GM21515 (cell line): ENCODE measurements at regions not wholly inside any gene's neighbourhood (a gene's known extent, or its start where the extent isn't known, plus 50 kb on each side); places are given as distances from the start of the nearest gene placed in this dataset.

ENCODE experiments used
- ATAC-seq: cut with Tn5 transposase; IDR thresholded peaks from one replicate; pipeline ENCODE4 v1.9.1; 2021; ENCODE audit not compliant: unreplicated experiment

DNA sequence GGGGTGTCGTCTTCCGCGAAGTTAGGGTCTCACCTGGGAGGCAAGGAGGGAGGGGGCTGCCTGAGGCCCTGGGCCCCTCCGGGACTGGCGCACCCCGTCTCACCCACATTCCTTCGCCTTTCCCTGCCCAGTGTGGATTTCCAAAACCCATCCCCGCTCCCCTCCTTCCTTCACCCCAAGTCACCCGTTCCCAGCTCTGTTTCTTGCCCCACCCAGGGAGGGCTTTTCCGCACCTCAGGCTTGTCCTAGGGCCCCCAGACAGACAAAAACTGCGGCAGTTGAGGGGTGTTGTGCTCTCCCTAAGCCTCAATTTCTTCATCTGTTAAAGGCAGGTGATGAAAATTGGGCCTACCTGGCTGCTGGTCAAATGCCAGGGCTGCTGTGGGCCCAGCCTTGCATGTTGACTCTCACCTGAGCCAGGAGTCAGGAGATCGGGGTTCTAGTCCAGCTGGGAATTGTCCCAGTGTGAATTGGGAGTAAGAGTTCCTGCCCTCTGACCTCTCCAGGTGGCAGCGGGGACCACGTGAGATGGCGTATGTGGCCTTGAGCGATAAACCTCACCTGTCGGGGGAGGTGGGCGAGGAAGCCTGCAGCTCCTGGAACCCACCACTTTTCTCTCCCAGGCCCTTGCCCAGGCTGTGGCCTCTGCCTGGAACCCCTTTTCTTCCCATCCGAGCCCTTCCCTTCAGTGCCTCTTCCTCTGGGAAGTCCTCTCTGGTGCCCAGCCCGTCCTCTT lies 143.4 kb upstream of the IER5L start:
- no peak for ATAC-seq

DNA sequence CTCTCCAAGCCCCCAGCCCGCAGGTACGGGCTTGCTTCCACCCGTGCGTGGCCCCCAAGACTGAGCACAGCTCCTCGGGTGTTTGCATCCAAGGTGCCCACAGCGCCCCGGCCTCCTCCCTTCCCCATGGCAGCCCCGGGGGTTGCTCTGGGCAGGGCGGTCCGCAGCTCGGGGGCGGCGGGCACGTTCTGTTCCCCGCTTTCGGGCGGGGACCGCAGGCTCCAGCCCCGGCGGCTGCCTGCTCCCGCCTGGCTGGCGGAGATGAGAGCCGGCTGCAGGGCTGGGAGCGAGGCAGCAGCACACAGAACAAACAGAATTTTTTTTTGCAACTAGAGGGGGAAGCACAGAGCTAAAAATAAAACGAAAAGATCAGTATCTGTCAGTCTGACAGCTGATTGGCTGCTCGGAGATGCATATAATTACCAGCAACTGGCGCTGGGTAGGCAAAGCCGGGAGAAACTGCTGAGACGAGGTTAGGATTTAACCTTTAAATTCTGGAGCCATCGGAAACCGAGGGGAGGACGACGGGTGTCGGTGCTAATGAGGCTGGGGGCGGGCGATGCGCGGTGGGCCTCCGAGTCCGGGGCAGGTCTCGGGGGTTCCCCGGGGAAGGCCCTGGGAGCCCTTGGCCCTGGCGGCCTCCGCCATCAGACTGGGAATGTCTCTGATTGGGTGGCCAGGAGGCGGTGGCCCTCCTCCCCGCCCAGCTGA lies 142.7 kb upstream of the IER5L start:
- no peak for ATAC-seq

DNA sequence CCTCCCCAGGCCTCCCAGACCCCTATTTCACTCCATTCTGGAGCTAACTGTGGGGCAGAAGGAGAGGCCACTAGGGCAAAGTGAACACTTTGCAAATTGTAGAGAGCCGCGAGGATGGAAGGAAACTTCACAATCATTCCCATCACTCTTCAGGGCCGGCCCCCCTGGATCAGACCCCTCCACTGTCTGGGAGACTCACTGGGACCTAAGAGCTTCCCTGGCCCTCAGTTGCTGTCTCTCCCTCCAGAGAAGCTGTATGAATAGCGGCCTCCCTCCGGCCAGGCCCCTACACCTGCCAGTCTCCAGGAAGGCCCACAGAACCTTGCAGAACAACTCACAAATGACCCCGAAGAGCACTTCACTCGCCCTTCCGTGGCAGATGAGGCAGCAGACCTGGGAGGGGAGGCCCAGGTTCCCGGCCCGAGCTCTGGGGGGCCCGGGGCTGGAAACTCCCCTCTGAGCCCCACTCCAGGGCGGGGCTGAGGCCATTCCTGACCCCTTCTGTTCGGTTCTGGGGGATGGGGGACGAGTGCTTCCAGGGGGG lies 141.9 kb upstream of the IER5L start:
- ATAC-seq, result no peak

DNA sequence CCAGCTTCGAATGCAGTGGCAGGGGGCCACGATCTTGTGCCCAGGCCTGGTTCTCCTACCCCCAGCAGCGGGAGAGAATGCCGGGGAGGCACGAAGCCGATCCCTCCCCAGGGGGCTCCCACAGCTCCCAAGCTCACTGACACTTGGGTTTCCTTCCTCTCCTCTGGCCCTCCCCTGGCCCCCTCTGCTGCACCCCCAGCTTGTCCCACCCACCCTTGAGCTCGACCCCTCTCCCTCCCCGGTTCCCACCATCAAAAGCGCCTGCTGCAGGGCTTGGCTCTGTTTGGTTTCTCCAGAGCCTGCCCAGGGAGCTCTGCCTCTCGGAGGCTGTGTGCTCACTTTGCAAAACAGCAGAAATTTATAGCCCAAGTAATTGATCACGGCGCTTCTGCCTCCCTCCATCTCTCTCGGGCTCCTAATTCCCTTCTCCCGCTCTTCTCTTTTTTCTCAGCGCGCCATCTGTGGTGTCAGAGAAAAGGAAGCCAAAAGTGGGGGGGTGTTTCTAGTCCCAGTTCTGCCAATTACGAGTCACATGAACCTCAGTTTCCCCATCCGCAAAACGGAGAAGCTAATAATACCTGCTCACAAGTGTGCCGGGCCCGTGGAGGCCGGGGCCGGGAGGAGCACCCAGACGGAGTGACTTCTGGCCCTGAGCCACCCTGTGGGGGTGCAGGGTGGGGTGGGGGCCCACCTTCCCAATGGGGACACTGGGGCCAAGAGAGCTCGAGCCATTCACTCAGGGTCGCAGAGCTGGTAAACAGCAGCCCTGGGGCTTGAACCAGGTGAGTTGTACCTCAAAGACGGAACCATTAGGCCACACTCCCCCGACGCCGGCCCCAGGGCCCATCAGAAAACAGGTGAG lies 141.2 kb upstream of the IER5L start:
- ATAC-seq, result no peak

DNA sequence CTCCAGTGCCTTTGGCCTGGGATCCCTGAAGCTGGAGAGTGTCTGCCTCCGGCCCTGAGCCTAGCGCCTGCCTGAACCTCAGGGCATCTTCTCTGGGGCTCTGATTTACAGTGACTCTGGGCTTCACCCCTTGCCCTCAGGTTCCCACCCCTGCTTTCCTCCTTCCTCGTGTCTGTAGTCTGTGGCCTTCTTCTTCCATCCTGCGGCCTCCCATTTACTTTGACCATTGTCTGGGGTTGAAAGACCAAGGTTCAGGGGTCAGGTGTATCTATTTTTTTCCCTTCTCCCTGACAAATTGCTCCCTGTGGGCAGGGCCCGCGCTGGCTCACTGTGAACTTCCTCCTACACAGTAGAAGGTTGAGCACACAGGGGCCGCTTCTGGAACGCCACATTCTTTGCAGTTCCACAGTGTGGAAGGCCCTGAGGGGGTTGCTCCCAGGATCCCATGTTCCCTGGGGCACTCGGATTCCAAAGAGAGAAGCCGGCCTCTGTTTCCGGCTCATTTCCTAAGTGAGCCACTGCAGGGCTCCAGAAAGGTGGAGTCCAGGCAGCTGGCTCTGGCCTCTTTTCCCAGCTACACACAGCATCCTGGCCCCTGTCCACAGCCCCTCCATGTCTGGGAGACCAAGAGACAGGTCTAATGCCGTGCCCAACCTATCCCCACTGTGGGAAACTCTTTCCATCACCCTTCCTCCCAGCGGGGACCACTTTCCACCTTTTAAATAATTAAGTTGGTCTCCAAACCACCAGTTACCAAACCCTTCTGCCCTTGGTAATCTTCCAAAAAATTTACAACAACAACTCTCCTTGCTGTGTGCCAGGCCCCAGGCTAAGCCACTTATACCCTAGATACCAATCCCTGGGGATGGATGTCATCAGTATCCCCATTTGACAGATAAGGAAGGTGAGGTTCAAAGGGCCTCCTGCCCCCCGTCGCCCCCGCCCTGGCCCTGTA lies 140.3 kb upstream of the IER5L start:
- no peak for ATAC-seq

DNA sequence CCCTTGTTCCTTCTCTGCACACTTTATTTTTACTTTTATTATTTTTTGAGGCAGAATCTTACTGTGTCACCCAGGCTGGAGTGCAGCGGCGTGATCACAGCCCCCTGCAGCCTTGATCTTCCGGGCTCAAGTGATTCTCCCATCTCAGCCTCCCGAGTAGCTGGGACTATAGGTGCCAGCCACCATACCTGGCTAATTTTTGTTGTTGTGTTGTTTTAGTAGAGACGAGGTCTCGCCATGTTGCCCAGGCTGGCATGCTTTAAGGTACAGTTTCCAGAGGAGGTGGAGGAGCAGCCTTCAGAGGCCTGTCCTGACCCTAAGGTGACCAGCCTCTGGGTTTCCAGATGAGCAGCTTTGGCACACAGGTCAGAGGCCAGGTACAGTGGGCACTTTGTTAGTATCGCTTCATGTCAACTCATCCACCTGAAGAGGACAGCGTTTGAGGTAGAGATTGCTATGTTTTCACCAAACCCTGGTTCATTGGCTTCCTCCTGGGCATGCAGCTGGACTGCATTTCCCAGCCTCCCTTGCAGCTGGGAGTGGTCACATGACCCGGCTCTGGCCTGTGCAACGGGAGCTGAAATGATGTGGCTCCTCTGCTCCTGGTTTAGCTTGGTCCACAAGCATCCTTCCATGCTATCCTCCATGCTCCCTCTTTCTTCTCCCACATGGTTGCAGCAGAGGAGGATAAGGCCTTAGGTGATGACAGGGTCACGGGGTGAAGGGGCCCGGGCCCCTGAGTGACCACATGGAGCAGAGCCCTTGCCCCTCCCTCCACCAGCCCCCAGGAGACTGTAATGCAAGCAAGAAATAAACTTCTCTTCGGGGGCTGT lies 139.3 kb upstream of the IER5L start:
- ATAC-seq, result no peak

DNA sequence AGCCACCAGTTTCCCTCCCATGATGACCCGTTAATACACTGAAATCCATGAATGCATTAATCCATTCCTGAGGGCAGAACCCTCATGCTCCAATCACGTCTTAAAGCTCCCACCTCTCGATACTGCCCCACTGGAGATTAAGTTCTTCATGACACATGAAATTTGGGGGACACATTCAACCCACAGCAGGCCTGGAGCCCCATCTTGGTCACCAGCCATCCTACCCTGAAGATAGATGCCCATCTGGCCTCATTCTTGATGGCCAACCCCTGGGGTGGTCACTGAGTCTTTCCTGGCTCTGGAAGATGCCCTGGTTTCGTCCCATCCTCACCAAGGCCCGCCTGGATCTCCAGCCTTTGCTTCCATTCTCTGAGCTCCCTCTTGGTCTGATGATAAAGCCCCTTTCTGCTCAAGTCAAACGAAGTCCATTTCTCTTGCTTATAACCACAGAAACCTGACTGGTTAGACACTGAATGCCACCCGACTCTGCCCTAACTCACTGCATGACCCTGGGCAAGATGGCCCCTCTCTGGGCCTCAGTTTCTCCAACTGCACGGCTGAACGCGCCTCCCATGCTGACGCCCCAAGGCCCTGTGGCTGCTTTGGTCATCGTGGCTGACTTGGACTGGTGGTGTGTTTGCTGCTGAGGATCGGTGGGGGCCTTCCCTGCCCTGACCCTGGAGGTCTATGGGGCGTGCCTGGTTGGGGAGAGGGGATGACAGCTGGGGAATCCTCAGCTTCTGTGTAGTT lies 138.4 kb upstream of the IER5L start:
- ATAC-seq, result no peak

DNA sequence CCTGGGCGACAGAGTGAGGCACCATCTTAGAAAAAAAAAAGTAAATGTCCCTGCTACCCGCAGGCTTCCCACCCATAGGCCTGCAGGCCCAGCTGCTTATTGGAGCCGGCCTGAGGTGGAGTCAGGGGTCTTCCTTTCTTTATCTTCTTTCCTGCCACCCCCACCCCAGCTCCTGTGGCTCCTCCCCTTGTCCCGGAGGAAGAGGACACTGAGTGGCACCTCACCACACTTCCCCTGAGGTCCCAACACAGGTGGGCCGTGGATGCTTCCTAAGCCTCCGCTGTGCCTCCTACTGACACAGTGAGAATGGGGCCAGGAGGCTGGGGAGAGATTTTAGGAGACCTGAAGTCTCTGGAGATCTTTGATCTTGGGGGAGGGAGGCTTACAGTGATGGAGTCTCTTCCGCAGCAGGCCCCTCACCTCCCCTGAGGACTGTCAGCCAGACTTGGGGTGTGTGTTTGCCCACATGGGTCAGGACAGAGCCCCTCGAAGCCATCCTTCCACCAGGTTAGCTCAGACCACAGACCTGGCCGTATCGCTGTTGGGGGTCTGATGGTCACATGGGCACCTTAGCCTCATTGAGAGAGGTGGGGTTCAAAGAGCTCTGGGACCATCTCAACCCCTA lies 135.4 kb upstream of the IER5L start:
- ATAC-seq, result no peak

DNA sequence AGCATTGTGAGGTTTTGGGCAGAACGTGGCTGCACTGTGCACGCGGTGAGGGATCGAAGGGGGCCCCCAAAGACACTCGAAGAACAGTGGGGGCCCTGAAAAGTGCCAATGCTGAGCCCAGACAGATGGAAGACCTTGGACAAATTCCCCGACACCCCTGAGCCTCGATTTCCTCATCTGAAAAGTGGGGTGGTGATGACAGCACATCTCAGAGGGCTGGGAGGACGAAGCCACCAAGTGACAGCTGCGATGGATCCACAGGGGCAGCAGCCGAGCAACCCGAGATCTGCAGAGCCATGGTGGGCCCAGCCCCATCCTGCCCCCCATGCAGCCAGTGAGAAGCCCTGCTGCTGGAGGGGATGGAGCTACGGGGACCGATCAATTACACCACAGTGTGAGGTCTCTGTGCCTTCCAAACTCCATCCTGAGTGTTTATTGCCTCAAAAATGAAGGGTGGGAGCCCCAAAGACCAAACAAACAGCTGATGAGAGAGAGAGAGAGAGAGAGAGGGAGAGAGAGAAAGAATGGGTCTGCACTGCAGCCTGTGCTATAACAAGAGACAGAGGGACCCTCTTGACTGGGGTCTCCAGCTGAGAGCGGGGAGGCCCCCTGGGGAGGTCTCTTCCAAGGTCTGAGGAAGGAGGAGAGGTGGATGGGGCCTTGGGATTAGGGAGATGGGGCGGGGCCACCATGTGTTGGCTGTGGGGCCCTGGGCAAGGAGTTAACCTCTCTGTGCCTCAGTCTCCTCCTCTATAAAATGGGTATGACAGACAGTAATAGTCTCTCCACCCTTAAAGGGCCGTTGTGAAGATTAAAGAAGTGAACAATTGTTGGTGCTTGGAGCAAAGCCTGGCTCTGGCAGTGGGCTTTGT lies 134.4 kb upstream of the IER5L start:
- ATAC-seq, result no peak

DNA sequence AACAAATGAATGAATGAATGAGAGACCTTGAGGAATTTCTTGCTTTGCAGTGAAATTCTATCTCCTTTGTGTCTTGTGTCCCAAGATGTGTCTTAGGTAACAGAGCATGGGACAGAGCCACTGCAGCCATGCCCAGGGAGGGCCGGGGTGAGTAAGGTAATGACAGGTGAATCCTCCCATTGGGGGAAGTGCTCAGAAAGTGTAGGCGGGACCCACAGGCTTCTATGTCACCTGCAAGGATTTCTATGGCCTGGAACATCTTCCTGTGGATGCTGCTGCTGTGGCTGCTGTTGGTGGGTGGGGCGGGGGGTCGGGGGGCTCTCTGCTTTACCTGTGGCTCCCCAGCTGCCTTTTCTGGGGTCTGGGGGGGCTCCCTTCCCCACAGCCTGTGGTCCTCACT lies 133.6 kb upstream of the IER5L start:
- no peak for ATAC-seq

DNA sequence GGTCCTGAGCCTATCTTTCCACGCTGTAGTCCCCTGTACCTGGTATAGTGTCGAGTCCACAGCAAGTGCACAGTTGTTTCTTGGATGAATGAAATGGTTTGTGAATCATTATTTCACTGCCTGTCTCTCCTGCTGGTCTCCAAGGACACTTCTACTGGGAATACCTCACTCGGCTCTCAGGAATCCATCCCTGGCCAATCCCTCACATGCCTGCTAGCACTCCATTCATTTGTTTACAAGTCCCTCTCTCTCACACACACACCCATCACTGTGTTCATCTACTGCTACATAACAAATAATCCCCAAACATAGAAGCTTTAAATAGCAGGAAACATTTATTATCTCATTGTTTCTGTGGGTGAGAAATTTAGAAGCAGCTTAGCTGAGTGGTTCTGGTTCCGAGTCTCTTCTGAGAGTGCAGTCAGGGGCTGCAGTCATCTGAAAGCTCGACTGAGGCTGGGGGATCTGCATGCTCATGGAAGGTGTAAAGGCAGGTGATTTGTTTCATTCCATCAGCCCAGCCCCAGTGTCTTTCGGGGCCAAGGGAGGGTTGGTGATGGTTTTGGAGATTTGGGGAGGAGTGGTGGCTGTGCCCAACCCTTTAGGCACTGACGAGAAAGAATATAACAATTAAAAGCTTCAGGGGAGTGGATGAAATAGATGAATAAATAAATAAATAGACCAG lies 132.7 kb upstream of the IER5L start:
- no peak for ATAC-seq

DNA sequence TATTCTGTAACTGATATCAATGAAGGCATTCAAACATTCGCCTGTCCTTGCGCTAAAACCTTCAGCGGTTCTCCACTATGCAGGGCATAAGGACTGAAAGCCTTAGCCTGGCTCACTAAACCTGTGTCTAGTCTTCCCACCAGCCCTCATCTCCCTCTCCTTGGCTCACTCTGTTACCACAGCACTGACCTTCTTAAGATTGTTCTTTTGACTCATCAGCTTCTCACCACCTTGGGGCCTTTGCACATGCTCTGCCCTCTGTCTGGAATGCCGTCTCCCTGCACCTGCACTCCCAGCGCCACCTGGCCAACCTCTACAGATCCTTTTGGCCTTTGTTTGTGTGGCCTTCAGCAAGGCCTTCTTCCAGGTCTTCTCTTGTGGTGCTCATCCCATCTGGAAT lies 131.8 kb upstream of the IER5L start:
- ATAC-seq, result no peak

DNA sequence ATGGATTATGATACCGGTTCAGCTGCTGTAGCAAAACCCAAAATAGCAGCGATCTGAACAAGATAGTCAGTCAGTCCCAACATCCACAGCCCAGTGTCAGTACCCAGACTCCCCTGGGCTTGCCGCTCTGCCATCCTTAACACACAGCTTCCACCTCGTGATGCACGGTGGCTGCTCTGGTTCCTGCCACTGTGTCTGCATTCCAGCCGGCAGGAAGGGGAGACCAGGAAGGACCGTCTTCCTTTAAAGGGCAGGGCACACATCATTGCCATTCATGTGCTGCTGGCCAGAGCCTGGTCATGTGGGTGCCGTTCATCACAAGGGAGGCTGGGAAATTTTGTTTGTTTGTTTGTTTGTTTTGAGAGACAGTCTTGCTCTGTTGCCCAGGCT lies 131.0 kb upstream of the IER5L start:
- ATAC-seq, result no peak

DNA sequence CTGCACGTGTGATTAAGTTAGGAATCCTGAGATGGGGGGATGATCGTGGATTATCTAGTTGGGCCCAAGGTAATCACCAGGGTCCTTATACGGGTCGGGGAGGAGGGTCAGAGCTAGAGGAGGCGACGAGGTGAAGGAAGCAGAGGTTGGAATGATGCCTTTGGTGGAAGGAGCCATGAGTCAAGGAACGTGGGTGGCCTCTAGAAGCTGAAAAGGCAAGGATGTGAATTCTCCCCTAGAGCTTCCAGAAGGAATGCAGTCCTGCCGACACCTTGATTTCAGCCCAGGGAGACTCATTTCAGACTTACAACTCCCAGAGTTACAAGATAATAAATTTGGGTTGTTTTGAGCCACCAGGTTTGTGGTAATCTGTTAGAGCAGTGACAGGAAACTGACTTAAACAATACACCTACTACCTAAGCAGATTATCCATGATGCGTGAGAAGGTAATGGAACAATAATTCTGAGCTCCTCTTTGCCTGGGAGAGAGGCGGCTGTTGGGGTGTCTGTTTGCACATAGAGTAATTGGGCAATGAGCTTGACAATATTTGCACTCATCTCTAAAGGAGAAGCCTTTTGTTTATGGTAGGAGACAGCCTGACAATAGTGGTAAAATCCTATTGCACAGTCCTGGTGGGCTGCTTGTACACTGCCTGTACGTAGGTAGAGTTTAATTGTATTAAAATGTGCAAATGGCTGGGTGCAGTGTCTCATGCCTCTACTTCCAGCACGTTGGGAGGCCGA lies 129.3 kb upstream of the IER5L start:
- ATAC-seq, result no peak

DNA sequence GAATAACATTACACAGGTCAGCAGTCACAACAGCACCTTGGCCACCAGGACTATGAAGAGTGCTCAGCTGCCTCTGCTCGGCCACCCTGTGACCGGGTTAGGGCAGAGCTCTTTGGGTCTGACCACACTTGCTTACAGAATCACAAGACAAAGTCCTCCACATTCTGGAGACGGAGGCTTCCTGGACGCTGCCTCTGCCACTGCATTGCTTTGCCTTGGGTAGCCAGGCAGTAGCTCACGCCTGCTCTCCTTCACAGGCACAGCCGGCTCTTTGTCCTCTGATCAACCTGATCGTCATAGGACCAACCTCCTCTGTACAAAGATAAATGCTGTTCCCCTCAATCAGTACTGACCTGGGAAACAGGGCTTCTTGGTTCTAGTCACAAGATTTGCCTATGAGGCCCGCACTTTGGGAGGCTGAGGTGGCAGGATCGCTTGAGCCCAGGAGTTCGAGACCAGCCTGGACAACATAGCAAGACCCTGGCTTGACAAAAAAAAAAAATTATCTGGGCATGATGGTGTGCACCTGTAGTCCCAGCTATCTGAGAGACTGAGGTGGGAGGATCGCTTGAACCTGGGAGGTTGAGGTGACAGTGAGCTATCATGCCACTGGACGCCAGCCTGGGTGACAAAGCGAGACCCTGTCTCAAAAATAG lies 128.4 kb upstream of the IER5L start:
- no peak for ATAC-seq

DNA sequence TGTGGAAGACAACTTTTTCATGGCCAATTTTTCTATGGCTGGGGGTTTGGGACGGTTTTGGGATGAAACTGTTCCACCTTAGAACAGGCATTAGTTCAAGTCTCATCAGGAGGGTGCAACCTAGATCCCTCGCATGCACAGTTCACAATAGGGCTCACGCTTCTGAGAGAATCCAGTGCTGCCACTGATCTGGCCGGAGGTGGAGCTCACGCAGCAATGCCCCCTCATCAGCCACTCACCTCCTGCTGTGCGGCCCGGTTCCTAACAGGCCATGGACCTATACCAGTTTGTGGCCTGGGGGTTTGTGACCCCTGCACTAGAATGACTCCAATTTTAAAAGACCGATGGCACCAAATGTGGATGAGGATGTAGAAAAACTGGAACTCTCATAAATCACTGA lies 127.2 kb upstream of the IER5L start:
- no peak for ATAC-seq
